NCI-H1436 treated with DMSO at 0.1 percent for 48 hours (cell line): ENCODE measurements at regions not wholly inside any gene's neighbourhood (a gene's known extent, or its start where the extent isn't known, plus 50 kb on each side); places are given as distances from the start of the nearest gene placed in this dataset.

Experiments
- DNase-seq: peaks from one replicate; lab custom pipeline; 2025; lab: John Stamatoyannopoulos, UW

GRCh38 chr12:92226961-92227360 lies 81.3 kb upstream of the BTG1 start:
- no peak for DNase-seq

GRCh38 chr12:92226071-92226661 lies 80.5 kb upstream of the BTG1 start:
- no peak for DNase-seq

- DNase-seq, result no peak
Measured at GRCh38 chr12:92224685-92225331, 79.2 kb upstream of the BTG1 start.

DNA sequence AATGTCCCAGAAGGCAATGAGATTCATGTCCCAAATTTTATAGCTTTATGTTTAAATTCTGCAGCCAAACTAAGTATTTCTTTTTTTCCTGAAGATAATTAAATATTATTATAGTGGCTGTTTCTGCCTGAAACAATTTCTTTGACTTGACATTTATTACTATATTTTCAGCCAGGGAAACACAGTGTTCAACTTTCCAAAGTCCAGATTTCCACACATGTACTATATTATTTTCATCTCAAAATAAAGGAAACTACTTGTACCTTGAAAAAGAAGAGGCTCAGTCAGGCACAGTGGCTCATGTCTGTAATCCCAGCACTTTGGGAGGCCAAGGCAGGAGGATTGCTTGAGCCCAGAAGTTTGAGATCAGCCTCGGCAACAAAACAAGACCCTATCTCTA lies 77.8 kb upstream of the BTG1 start:
- DNase-seq, result no peak

- DNase-seq, result no peak
Measured at GRCh38 chr12:92221656-92222315, 76.1 kb upstream of the BTG1 start.

GRCh38 chr12:92218394-92219077 lies 72.9 kb upstream of the BTG1 start:
- DNase-seq, result no peak

- no peak for DNase-seq
Measured at GRCh38 chr12:92216092-92216491, 70.4 kb upstream of the BTG1 start.

DNA sequence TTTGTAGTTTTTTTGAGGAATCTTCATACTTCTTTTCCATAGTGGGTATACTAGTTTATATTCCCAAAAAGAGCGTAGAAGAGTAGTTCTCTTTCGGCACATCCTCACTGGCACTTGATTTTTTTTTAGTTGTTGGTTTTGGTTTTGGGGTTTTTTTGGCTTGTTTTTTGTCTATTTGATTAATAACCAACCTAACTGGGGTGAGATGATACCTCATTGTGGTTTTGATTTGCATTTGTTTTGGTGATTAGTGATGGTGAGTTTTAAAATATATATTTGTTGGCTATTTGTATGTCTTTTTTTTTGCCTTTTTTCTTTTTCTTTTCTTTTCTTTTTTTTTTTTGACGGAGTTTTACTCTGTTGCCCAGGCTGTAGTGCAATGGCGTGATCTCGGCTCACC lies 69.7 kb upstream of the BTG1 start:
- DNase-seq, result no peak

GRCh38 chr12:92213166-92213565 lies 67.5 kb upstream of the BTG1 start:
- DNase-seq, result no peak

GRCh38 chr12:92210071-92210470 lies 64.4 kb upstream of the BTG1 start:
- DNase-seq, result no peak

DNA sequence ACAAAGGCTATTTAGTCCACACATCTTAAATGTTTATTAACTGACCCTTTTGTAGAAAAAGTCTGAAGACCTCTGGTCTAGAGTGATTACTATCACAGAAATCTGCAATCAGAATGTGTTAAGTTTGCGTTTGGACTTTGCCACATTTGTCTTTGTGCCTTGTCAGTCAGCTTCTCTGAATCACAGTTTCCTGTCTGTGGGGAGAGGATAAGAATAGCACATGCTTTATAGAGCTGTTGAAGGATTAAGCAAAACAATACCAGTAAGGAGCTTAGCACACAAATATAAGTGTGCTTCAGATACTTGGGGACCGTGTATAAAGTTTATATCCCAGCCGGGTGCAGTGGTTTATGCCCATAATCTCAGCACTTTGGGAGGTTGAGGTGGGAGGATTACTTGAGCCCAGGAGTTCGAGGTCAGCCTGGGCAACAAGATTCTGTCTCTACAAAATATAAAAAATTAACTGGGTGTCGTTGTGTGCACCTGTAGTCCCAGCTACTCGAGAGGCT lies 63.0 kb upstream of the BTG1 start:
- DNase-seq, result no peak

DNA sequence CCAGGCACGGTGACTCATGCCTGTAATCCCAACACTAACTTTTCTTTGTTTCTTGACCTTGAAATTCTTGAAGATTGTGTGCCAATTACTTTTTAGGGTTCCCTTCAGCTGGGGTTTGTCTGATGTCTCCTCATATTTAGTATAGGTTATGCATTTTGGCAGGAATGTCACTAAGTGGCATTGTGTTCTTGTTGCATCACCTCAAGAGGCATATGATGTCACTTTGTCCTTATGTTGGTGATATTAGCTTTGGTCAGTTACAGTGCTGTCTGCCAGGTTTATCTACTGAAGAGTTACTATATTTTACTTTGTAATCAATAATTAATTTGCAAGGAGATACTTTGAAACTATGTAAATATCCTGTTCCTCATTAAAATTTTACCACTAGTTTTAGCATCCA lies 61.0 kb upstream of the BTG1 start:
- DNase-seq, result no peak

DNA sequence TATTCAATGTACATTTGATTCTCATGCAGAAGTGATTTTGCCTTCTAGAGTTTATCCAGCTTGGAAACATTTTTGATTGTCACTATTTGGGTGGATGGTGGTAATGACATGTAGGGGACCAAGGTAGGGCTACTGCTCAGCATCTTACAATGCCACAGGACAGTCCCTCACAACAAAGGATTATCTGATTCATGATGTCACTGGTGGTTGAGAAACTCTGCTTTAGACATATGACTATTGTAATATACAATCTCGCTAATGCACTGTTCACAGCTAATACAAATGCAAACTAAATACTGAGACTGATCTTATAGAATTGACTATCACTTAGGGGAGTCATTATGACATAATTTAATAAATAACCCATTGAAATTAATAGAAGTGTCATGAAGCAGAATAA lies 60.4 kb upstream of the BTG1 start:
- no peak for DNase-seq

- DNase-seq, result no peak
Measured at GRCh38 chr12:92199819-92200576, 54.4 kb upstream of the BTG1 start.

DNA sequence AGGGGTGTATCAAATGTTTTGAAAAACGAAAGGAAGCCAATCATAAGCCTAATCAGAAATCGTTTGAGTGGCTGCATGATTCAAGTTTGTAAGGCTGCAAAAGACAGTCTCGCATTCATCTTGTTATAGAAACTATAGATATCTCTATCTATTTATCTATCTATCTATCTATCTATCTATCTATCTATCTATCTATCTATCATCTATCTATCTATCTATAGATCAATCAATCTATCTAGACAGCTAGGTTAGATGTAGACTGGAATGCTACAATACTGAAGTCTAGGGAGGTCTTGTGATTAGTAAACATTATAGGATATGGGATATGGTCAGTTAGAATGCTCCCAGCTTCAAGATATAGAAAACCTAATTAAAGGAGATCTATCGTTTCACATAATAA lies 52.2 kb upstream of the BTG1 start:
- DNase-seq, result no peak

DNA sequence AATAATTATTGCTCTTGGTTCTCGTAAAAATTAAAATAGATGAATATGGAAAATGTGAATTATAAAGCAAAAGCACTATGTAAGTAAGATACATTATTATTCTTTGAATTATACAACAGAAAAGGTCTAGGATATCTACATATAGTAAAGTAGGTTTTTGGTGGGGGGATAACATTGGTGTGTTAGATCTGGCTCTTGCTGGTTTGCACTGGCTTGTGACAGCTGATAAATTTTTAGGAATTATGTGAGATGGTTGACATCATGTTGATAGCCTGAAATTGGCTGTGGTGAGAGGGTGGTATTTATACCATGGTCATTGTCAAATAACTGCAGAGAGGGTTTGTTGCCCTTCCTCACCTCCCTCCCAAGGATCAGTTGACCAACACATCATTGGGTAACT lies 50.7 kb upstream of the BTG1 start:
- no peak for DNase-seq
